SK-N-SH (cell line): ENCODE measurements at regions not wholly inside any gene's neighbourhood (a gene's known extent, or its start where the extent isn't known, plus 50 kb on each side); places are given as distances from the start of the nearest gene placed in this dataset.

ENCODE experiments used
- CTCF ChIA-PET: fragments of 300-600, 350-600 bp; formaldehyde crosslinking; extraction: SDS; loops from one replicate; lab custom pipeline; 2021; lab: Yijun Ruan, JAX
- POLR2A ChIA-PET: fragments of 350-600 bp; sonication (Branson Sonifier 250); formaldehyde crosslinking; extraction: SDS; loops from one replicate; lab custom pipeline; 2020; ENCODE audit warnings: antibody characterized with exemption, inconsistent platforms; lab: Yijun Ruan, JAX
- DNase-seq: peaks from one replicate; pipeline ENCODE4 v3.0.0; 2012
- H2AFZ ChIP-seq: fragments of 200-600 bp; sonication (generic); 2 replicates; pipeline ENCODE4 v1.8.1; 2016; ENCODE audit warnings: antibody characterized with exemption, mild to moderate bottlenecking, low read depth
- H3F3A ChIP-seq: fragments of 200-600 bp; sonication (generic); replicated peaks from 2 replicates; pipeline ENCODE3; 2016; ENCODE audit warnings: antibody characterized with exemption, mild to moderate bottlenecking; ENCODE audit not compliant: insufficient read depth
- H3K27ac ChIP-seq, 2 experiments: fragments of 200-500 bp in 1 of 2; fragments of 200-600 bp in 1 of 2; sonication (Bioruptor generic) in 1 of 2; sonication (generic), shearing (Covaris generic) in 1 of 2; 2 replicates each; pipeline versions ENCODE4 v1.5.1 to v1.6.1; 2014 to 2016; ENCODE audit warnings: low read depth in 2 of 2, inconsistent platforms in 1 of 2, low read length in 1 of 2, mild to moderate bottlenecking in 1 of 2, mixed read lengths in 1 of 2
- H3K27me3 ChIP-seq: fragments of 200-600 bp; sonication (generic), shearing (Covaris generic); 2 replicates; pipeline ENCODE4 v1.6.1; 2016; ENCODE audit warnings: mixed run types; ENCODE audit not compliant: insufficient read depth
- H3K36me3 ChIP-seq, 2 experiments: fragments of 200-500 bp in 1 of 2; fragments of 200-600 bp in 1 of 2; sonication (Bioruptor generic) in 1 of 2; sonication (generic) in 1 of 2; replicated peaks in 1 of 2; 2 replicates each; pipeline versions ENCODE3 to v1.5.1; 2014 to 2016; ENCODE audit warnings: low read length in 1 of 2, mild to moderate bottlenecking in 1 of 2; ENCODE audit not compliant: insufficient read depth in 2 of 2, control insufficient read depth in 1 of 2
- H3K4me1 ChIP-seq, 2 experiments: fragments of 200-500 bp in 1 of 2; fragments of 200-600 bp in 1 of 2; sonication (Bioruptor generic) in 1 of 2; sonication (generic), shearing (Covaris generic) in 1 of 2; 2 replicates each; pipeline versions ENCODE4 v1.5.1 to v1.6.1; 2014 to 2016; ENCODE audit warnings: low read depth in 1 of 2, low read length in 1 of 2, mixed run types in 1 of 2; ENCODE audit not compliant: insufficient read depth in 2 of 2, control insufficient read depth in 1 of 2
- H3K4me2 ChIP-seq: fragments of 200-600 bp; sonication (generic), shearing (Covaris generic); 2 replicates; pipeline ENCODE4 v1.6.1; 2017; ENCODE audit warnings: mixed run types
- H3K4me3 ChIP-seq, 2 experiments: fragments of 200-500 bp in 1 of 2; fragments of 200-600 bp in 1 of 2; sonication (Bioruptor generic) in 1 of 2; sonication (generic), shearing (Covaris generic) in 1 of 2; 2 replicates each; pipeline versions ENCODE4 v1.5.1 to v1.8.1; 2014 to 2016; ENCODE audit warnings: low read depth in 2 of 2, inconsistent platforms in 1 of 2, low read length in 1 of 2, mild to moderate bottlenecking in 1 of 2, mixed read lengths in 1 of 2, moderate library complexity in 1 of 2
- H3K79me2 ChIP-seq: fragments of 200-600 bp; sonication (generic); 2 replicates; pipeline ENCODE4 v1.8.1; 2017; ENCODE audit warnings: mild to moderate bottlenecking; ENCODE audit not compliant: insufficient read depth
- H3K9ac ChIP-seq: fragments of 200-600 bp; sonication (generic); 2 replicates; pipeline ENCODE4 v1.6.1; 2017; ENCODE audit warnings: mixed run types
- H3K9me2 ChIP-seq: fragments of 200-600 bp; sonication (generic); 2 replicates; pipeline ENCODE4 v1.6.1; 2017; ENCODE audit warnings: mixed run types
- H3K9me3 ChIP-seq: fragments of 200-600 bp; sonication (generic); 2 replicates; pipeline ENCODE4 v1.6.1; 2017; ENCODE audit warnings: mixed run types, mild to moderate bottlenecking, moderate library complexity
- H4K20me1 ChIP-seq: fragments of 200-600 bp; sonication (generic); 2 replicates; pipeline ENCODE4 v1.6.1; 2017; ENCODE audit warnings: mild to moderate bottlenecking, mixed run types; ENCODE audit not compliant: insufficient read depth
- CTCF ChIP-seq: fragments of 200-600 bp; sonication (generic); IDR thresholded peaks from 2 replicates; pipeline ENCODE4 v1.6.1; 2017; ENCODE audit warnings: antibody characterized with exemption, mild to moderate bottlenecking, moderate library complexity
- ELF1 ChIP-seq: IDR thresholded peaks from 2 replicates; pipeline ENCODE4 v1.4.0; 2012
- FOXJ3 ChIP-seq: sonication (generic); formaldehyde crosslinking; IDR thresholded peaks from 2 replicates; pipeline ENCODE4 v1.5.1; 2020; ENCODE audit warnings: mild to moderate bottlenecking, missing genetic modification reagents
- GABPA ChIP-seq: IDR thresholded peaks from 2 replicates; pipeline ENCODE4 v1.4.0; 2012; ENCODE audit warnings: low read depth, mild to moderate bottlenecking
- IRF3 ChIP-seq: fragments of 150-350 bp; IDR thresholded peaks from 2 replicates; pipeline ENCODE4 v1.6.1; 2016; ENCODE audit warnings: mild to moderate bottlenecking, low read depth, low read length
- JUND ChIP-seq: IDR thresholded peaks from 2 replicates; pipeline ENCODE4 v1.4.0; 2012
- NFIC ChIP-seq: IDR thresholded peaks from 2 replicates; pipeline ENCODE4 v1.4.0; 2012; ENCODE audit warnings: borderline replicate concordance
- NRF1 ChIP-seq: IDR thresholded peaks from 2 replicates; pipeline ENCODE4 v1.6.1; 2012; ENCODE audit warnings: low read depth, mild to moderate bottlenecking, low read length
- PBX3 ChIP-seq: IDR thresholded peaks from 2 replicates; pipeline ENCODE4; 2012
- RCOR1 ChIP-seq: fragments of 150-350 bp; IDR thresholded peaks from 2 replicates; pipeline ENCODE4 v1.6.1; 2017; ENCODE audit warnings: antibody characterized with exemption, low read length
- REST ChIP-seq: IDR thresholded peaks from 2 replicates; pipeline ENCODE4 v1.6.1; 2012; ENCODE audit warnings: mild to moderate bottlenecking, low read depth, low read length, moderate library complexity
- RFX5 ChIP-seq: IDR thresholded peaks from 2 replicates; pipeline ENCODE4 v1.6.1; 2012; ENCODE audit warnings: mild to moderate bottlenecking, improper control_type of control experiment, low read length
- YY1 ChIP-seq: IDR thresholded peaks from 2 replicates; pipeline ENCODE4 v1.4.0; 2012; ENCODE audit warnings: low read depth, mild to moderate bottlenecking
- ZBTB33 ChIP-seq: IDR thresholded peaks from 2 replicates; pipeline ENCODE4 v1.4.0; 2012; ENCODE audit warnings: low read depth, borderline replicate concordance
- WGBS: methylation state at CpG from one replicate; pipeline ENCODE4 v1.1.6; 2017; ENCODE audit warnings: low lambda C conversion rate; 5-methylcytosine and 5-hydroxymethylcytosine counted together

GRCh38 chr14:84071061-84071460 lies 1458.9 kb upstream of the FLRT2 start:
- CTCF ChIA-PET, result no interaction called here
- POLR2A ChIA-PET, result no interaction called here
- H3K9me2 ChIP-seq, result no peaks in the 10 kb centered on the region
- H3F3A ChIP-seq, result no peaks in the 10 kb centered on the region
- H3K27ac ChIP-seq, result no peak overlapping the region
- H3K4me1 ChIP-seq, result no peaks in the 10 kb centered on the region
- WGBS, result 0% methylated on average over 1 of the region's 1 CpG
- H3K36me3 ChIP-seq, result no peaks in the 10 kb centered on the region
- H3K9me3 ChIP-seq, result no peaks in the 10 kb centered on the region
- H2AFZ ChIP-seq, result no peak overlapping the region
- TF ChIP-seq NRF1 (no peak), CTCF (no peak), REST (no peak), ELF1 (no peak), JUND (no peak), FOXJ3 (CRISPR knock-in tag) (no peak), RCOR1 (no peak), NFIC (no peak), ZBTB33 (no peak), GABPA (no peak), PBX3 (no peak), RFX5 (no peak), YY1 (no peak), IRF3 (no peak)
- no peaks in the 10 kb centered on the region for H4K20me1 ChIP-seq
- no peaks in the 10 kb centered on the region for H3K27me3 ChIP-seq
- no peak overlapping the region for H3K4me2 ChIP-seq
- DNase-seq, result no peak
- H3K9ac ChIP-seq, result no peak overlapping the region
- H3K4me3 ChIP-seq, result no peak overlapping the region
- no peaks in the 10 kb centered on the region for H3K79me2 ChIP-seq
